Heart left ventricle (tissue), 13 donors: ENCODE measurements at regions not wholly inside any gene's neighbourhood (a gene's known extent, or its start where the extent isn't known, plus 50 kb on each side); places are given as distances from the start of the nearest gene placed in this dataset.

Source experiments
- CTCF ChIP-seq, 12 donors: fragments of 200-600 bp; sonication (generic) in 4 of 12; IDR thresholded peaks; one replicate each; pipeline versions ENCODE4 v1.5.0 to v1.8.0; 2018 to 2022; ENCODE audit warnings: antibody characterized with exemption in 12 of 12, mild to moderate bottlenecking in 5 of 12
- POLR2A ChIP-seq, 2 donors: fragments of 450-650 bp; IDR thresholded peaks; one replicate each; pipeline ENCODE4 v1.6.1; 2017; ENCODE audit warnings: antibody characterized with exemption in 2 of 2, mild to moderate bottlenecking in 2 of 2, moderate library complexity in 2 of 2
- donor health status: ischemic (EF 13 %, LVEDD 7.1; RV severe dilation, severe dysfunction).
- donor health status: DM: no; HTN: yes; CAD: no.
- donor health status: DM: no; HTN: no; CAD: no.
- donor health status: ischemic (EF 25% LVEDD 6.9; RV normal size, moderate dysfunction).
- donor health status: ischemic (EF 25% LVEDD 5.7; RV mildly dilated, moderate dysfunction).
- donor health status: ischemic (EF 35%, LVEDD 5.7; RV mildly dilated, moderate dysfunction).
- donor health status: nonischemic (EF 11% LVEDD 7.7; RV severe dilation, severe dysfunction).
- donor health status: DM: yes; HTN: yes; CAD: no.
- donor health status: PGD.
- donor health status: ischemic (EF 29% LVEDD 5.4; RV normal size, mild dysfunction).
- donor health status: nonischemic (EF 23%, LVEDD 6.1; RV moderate dilation, normal function).

GRCh38 chr15:99504071-99504822 is 61.5 kb upstream of the MEF2A start:
- TF ChIP-seq CTCF (IDR thresholded peaks at IDR 0.05) (no peak), POLR2A (IDR thresholded peaks at IDR 0.05) (no peak)
